GM18867 (cell line): ENCODE measurements at regions not wholly inside any gene's neighbourhood (a gene's known extent, or its start where the extent isn't known, plus 50 kb on each side); places are given as distances from the start of the nearest gene placed in this dataset.
"Not testable (repeated sequence)": the region's sequence is repeated elsewhere in the genome, so short reads cannot be mapped to it uniquely, and the experiment has no call there.

ENCODE experiments used
- ATAC-seq: cut with Tn5 transposase; IDR thresholded peaks from one replicate; pipeline ENCODE4 v1.9.1; 2021; ENCODE audit warnings: mild to moderate bottlenecking, moderate library complexity; ENCODE audit not compliant: unreplicated experiment

DNA sequence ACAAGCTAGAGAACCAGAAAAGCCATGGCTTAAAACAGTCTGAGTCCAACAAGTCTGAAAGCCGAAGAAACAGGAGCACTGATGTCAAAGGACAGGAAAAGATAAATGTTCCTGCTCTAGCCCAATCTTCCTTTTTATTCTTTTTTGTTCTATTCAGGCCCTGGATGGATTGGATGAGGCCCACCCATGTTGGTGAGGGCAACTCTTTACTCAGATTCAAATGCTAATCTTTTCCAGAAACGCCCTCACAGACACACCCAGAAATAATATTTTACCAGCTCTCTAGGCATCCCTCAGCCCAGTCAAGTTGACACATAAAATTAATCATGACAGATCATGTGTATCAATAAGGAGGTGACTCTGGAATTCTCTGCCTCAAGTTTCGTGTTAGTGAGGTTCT lies 1002.7 kb downstream of the STPG2 start:
- ATAC-seq, result no peak

DNA sequence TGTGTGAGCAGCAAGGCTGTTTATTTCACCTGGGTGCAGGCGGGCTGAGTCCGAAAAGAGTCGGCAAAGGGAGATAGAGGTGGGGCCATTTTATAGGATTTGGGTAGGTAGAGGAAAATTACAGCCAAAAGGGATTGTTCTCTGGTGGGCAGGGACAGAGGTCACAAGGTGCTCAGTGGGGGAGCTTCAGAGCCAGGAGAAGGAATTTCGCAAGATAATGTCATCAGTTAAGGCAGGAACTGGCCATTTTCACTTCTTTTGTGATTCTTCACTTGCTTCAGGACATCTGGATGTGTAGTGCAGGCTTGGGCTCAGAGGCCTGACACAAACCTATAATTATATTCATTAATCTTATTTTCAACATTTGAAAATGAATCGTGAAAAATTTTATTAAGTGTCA lies 1001.9 kb downstream of the STPG2 start:
- ATAC-seq, result not testable (repeated sequence)

DNA sequence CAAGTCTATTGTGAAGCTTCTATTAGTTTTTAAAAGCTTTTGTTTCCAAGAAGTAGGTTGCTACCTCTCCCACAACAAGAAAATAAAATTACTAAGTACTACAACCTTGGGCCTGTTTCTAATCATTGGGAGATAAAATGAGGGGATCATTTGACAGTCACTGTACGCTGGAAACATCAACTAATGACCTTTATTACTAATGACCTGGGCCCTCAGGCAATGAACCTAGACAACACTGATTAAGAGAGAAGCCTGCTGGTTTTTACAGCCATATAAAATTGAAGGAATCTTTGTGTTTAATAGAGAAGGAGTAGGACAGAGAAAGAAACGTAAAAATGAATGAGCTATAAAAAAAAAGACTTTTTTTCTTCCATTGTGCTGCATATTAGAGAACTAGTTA lies 1000.9 kb downstream of the STPG2 start:
- no peak for ATAC-seq

DNA sequence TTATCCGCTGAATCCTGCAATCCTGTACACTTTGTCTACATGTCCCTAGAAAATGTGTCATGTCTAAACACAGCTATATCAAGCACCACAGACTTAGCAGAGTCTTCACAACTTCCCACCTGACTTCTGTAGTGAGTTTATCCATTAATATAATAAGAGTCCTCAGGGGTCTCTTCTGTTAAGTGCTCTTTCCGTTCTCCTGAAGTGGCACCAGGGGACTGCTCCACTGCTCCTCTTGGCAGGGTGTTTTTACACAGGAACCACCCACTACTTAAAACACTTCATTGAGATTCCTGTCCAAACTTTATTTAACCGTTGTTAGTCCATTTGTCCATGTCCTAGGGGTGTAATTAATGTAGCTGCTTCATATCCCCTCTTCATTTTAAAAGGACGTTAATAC lies 1000.4 kb downstream of the STPG2 start:
- no peak for ATAC-seq

DNA sequence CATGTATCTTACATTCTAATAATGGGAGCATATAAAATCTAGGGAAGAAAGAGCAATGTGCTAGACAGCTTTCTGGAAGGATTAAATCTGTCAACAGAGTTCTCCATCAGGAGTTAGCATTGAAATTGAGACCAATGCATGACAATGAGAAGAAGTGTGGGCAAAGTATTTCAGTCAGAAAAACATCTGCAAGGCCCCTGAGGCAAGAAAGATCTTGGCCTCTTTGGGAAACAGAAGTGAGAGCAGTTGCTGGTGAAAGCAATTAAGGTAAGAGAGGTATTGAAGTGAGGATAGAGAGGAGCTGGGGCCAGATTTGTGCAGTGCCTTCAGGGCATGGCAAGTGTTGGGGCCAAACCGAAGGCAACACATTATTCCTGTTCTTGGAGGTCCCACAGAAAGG lies 999.1 kb downstream of the STPG2 start:
- no peak for ATAC-seq

DNA sequence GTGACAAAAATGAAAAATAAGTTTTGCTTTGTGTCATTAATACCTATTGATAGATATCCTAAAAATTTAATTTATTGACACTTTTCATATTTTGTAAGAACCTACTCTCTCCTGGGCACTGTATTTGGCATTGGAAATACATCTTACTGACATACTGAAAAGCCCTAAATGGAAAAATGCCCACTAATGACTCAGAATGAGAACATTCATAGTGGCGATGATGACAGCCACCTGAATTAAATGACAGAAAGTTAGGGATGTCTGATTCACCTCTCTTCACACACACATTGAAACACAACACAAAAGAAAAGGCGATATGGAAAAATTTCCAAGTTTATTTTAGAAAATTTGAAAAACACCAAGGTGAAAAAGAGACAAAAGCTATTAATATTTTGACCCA lies 992.3 kb downstream of the STPG2 start:
- no peak for ATAC-seq

DNA sequence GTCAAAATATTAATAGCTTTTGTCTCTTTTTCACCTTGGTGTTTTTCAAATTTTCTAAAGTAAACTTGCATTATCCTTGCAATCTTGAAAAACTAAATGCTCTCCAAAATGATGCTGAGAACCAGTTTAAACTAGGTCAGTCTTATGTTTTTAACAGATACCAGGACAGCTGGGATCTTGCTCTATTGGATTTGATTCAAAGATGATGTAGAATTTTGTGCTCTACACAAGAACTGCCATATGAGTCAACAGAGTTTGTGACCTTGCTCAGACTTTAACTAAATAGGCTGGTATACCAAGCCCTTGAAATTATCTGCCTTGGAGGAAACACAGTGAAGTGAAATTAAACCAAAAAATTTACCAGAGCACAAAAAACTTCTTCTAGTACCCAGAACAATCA lies 991.1 kb downstream of the STPG2 start:
- no peak for ATAC-seq

DNA sequence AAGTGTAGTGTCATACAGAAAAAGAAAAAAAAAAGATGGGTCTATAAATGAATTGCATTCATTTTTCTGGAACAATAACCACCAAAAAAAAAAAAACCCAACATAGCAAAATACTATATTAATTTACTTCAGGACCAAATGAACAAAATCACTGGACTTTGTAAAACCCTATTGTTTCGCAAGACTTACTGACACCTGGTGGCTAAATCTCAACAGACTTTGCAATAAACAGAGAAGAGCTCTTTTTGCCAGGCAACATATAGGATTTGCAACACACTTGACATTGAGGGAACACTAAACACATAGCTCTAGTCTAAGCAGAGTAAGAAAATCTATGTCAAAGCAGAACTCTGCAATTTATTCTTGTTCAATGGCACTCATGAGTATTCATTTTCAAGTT lies 990.2 kb downstream of the STPG2 start:
- ATAC-seq, result no peak

DNA sequence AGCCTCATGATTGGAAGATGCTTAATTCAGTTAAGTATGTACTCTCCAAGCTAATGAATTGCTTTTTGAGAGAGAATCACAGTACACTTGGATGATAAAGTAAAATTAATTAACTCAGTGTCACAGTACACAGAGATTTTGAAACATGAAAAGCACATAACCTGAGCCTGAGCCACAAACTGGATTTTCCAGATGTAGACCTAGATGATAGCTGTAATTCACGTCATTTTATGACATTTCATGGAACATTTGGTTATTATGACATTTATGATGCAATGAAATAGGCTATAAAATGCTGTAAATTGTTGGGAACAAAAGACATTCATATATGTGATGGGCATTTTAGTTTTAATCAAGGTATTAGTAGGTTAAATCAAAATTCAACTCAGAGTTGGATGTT lies 983.7 kb downstream of the STPG2 start:
- no peak for ATAC-seq

DNA sequence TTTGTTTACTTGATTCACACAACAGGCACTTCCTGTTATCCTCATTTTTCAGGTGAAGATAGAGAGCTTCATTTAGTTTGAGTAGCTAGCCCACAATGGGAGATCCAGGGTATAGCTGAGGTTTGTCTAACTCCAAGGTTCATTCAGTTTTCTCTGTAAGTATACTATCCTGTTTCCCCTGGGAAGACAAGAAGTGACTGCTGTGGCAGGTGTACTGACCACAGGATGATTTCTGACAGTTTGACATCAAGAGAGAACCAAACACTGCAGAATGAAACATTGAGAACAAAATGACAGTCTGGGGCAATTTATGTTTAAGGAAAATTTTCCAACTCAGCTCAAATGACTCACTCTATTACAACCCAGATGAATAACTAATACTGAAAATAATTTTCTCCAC lies 958.0 kb downstream of the STPG2 start:
- ATAC-seq, result no peak

DNA sequence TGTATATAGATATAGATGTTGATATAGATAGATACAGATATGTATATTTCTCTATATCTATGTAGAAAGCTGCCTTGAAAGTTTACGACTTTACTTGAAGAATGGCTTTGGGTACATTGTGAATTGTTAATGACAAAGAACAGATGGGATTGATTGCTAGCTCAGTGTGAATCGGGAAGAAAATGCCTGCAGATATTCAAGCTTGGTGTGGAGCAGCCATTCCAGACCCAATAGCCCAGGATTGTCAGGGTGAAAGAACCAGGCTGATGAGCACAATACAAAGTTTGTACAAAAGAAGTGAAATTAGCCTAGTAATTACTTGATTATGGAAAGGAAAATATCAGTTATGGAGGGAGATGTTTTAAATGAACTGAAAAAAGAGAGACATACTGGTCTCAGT lies 946.2 kb downstream of the STPG2 start:
- no peak for ATAC-seq

DNA sequence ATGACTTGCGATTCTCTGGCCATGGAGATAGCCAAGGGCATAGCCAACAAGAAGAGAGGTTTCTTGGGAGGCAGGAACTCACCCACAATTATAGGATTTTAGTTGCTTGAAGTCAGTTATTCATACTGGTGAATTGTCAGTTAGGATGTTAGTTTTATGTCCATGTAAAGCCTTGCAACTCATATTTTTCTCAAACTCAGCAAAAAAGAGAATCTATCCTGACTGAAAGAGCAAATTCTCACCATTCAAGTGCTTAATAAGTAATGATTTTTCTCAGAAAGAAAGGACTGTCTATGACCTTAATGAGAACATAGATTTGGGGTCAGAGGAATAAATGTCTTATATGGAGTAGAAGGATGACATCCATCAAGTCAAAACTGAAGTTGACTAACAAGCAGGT lies 934.5 kb downstream of the STPG2 start:
- ATAC-seq, result no peak

DNA sequence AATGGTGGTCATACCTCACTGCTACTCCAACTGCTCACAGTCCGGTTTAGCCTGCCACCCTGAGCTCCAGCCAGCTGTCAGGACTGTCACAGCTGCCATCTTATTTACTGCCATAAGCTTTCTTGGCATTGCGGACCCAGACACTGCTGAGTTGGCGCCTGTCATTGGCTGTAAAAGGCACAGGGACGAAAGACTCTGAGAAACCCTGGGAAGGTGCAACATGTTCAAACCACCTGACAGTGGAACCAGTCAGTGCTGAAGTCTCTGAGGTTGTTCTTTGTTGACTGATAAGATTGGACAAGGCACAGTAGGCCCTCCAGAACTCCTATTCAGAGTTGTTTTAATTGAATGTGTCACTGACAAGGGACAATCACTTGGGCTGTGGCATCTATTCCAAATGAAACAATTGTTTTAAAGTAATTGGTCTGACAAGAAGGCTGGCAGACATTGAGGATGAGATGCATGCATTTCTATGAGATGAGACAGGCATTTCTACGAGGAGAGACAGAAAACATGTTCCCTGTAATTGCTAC lies 927.8 kb downstream of the STPG2 start:
- ATAC-seq, result no peak

DNA sequence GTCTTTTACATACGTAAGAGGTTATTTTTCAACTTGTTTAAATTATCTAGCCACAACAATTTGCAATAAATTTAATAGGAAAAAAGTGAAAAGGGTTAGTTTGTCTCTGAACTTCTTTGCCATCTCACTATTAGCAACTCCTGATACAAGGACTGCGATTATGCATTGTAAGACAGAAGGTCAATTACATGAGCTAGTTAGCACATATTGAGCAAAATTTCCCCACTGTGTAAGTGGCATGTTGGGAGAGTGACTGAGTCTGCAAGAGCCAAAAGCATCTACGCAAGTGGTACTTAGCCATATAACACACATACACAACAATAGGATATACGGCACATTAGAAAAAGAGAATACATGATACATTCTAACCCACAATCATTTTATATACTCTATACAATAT lies 927.2 kb downstream of the STPG2 start:
- no peak for ATAC-seq

DNA sequence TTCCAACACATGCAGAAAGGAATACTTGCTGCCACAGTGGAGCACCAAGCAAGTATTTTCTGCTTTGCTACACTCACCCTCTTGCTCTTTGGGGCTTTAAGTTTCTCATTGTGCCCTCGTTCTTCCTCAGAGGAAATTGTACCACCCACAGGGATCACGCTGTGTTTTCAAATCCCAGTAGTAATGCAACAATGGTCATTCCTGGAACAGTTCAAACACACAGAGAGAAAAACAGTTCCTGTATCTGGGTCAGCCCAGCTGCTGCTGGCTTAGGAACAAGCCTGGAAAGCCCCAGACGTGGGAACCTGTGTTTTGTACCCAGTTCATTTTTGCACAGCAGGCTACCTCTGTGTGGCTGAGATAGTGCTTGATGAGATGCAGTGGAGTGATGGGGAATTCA lies 907.8 kb downstream of the STPG2 start:
- ATAC-seq, result no peak

DNA sequence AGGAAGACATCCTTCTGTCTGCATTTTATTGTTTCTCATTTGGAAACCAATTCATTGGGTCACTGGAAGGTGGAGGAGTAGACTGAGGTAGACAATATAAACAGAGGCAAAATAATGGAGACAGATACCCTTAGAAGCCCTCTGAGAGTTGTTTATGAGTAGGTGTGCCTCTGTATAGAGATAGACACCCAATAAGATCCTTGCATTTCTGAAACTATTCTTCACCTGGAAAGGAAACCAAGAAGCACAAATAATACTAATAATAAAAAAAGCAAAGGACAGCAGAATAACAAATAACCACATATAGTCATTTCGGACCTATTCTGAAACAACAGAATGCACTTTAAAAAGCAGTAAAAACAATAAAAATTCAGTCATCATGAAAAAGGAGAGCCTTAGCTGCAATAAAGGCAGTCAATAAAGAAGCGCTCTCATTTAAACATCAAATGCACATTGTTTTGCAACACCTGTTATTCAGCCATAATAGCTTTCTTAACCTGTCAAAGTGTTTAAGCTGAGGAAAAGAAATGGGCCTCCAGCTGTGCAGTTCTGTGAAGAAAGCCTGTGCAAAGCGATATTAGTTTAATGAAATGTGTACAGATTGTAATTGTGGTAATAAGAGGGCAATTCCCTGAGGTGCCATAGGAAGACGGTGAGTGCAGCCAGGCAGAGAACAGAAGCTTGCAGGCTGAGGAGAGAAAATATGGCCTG lies 904.2 kb downstream of the STPG2 start:
- ATAC-seq, result no peak

DNA sequence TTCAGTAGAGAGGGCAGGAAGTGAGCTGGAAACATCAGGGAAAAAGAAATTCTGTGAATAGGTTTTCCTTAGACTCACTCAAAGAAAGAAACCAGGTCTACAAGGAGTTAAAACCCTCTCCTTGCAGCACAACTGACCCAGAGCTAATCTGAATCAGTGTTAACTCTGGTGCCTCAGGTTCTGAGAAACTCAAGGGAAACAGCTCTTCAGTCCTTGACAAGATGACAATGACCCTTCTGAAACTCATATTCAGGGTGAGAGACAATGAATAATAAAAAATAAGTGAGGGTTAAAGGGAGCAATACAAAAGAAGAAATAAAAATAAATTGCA lies 903.6 kb downstream of the STPG2 start:
- no peak for ATAC-seq

DNA sequence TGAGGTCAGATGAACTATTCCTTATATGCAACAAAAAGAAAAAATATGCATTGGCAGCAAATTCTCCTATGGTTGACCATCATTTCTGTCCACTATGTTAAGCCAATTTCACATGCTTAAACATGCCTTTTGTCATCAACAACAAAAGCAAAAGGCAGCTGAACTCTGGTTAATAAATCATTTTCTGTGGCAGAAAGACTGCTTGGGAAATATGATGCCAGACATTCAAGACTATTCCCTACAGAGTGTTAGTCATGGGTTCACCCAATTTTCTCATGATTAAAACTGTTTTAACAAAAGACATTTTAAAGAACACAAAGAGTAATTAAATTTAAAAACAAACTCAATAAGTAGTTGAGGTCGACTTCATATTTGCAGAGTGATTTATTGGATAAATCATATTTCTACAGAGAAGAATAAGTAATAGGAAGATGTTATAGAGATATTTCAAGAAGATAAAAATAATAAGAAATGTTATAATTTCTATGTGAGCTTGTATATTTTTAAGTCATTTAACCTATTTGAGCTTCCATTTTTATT lies 890.6 kb downstream of the STPG2 start:
- no peak for ATAC-seq

DNA sequence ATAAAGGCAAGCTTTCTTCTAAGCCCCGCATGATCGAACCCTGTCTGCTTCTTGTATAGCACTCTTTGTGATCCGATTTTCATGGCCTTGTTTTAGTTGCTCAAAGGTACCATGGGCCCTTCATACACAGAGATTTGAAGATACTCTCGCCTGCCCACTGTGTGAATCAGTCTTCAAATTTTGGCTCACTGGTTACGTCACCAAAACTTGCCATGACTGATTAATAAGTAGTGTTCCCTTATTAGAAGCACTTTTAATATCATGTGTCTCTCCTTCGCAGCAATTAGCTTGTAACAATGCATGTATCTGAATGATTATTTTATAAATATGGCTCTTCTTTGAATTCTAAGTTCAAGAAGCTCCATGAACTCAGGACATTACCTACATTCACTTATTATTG lies 880.5 kb downstream of the STPG2 start:
- ATAC-seq, result no peak

DNA sequence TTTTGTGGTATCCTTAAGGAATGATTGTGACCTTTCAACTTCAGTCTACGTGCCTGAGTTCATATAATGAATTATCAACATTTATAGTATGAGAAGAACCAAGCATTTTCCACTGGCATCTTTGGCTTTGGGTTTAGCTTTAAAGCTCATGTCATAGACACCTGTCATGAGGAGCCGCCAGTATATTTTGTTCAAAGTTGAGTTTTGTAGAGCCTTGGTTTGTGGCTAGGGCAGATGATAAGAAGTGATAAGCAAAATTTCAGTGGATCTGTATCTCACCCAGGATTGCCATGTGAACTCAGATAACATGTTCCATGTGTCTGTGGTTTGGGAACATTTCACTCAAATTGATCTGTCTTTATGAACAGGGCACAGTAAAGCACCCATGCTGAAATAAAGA lies 873.2 kb downstream of the STPG2 start:
- ATAC-seq, result no peak

DNA sequence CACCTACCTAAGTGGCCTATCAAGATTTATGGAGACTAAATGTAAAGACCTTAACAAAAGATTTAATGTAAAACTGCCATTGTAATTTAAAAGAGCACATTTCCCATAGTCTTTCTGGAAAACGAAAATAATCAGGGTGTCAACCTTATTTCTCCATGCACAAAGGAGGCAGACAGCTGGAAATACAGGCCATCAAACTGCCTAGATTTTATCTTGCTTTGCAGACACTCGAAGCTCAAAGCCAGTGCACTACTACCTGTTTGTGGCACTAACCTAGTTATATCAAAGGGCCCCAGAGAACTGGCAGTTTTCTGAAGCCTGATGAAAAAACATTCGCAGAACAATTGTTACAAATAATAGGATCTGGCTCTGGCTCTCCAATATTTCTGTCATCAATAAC lies 863.9 kb downstream of the STPG2 start:
- no peak for ATAC-seq

DNA sequence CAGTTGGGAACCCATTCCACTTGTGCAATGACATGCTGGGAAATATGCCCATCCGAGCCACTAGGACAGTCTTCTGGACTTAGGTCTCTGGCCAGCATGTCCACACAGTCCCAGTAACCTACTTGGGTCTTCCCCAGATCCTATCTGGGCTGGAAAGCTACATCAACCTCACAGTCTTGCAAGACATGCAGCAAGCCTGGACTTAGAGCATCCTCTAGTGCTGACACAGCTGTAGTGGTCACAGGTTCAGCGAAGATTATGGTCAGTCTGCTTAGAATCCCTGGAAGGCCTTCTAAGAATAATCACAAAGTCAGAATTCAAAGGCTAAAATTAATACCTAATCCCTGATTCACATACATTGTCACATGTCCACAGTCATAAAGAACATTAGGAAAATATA lies 842.7 kb downstream of the STPG2 start:
- no peak for ATAC-seq

DNA sequence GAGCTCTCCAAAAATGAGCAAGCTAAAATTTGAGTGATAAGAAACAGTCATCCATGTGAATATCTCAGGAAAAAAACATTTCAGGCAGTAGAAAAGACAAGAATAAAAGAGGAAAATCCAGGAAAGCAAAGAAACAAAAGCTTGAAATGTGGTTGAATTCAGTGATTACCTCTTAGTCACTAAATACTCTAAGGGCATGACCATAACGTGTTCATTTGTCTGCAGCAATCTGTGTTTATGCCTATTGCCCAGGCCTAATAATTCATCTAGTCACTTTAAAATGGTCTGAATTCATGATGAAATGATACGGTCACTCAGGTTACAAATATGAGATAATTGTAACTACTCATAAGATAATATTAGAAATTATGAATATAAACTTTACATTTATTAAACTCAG lies 837.9 kb downstream of the STPG2 start:
- no peak for ATAC-seq
